MM.1S (cell line): ENCODE measurements at regions not wholly inside any gene's neighbourhood (a gene's known extent, or its start where the extent isn't known, plus 50 kb on each side); places are given as distances from the start of the nearest gene placed in this dataset.

ENCODE experiments used
- EZH2phosphoT487 ChIP-seq: fragments of 300-600 bp; sonication (generic); IDR thresholded peaks from 2 replicates; pipeline ENCODE4 v1.6.1; 2018; ENCODE audit warnings: antibody characterized with exemption, low read length
- TF ChIP-seq, protein P1 (sequence below): fragments of 300-600 bp; sonication (generic); IDR thresholded peaks from 2 replicates; pipeline ENCODE4 v1.5.1; 2016; ENCODE audit warnings: antibody characterized with exemption, low read length, mixed read lengths

DNA sequence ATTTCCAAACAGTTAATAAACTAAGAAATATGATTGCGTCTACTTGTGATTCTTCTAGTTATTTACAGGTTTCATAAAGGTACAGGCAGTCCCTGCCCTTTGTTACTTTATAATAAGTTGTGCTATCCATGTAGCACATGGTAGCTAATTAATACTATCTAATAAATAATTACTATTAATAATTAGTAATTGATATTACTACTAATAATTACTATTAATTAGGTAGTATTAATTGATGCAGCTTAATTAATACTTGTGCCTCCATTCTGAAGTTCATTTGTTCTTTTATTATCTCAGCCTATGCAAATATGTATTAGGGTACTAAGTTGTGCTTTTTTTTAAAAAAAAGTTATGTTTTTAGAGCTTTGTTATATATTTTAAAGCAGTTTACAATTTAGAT lies 92.3 kb upstream of the TRHDE start:
- TF ChIP-seq EZH2phosphoT487 = no peak
- TF ChIP-seq, protein P1, sequence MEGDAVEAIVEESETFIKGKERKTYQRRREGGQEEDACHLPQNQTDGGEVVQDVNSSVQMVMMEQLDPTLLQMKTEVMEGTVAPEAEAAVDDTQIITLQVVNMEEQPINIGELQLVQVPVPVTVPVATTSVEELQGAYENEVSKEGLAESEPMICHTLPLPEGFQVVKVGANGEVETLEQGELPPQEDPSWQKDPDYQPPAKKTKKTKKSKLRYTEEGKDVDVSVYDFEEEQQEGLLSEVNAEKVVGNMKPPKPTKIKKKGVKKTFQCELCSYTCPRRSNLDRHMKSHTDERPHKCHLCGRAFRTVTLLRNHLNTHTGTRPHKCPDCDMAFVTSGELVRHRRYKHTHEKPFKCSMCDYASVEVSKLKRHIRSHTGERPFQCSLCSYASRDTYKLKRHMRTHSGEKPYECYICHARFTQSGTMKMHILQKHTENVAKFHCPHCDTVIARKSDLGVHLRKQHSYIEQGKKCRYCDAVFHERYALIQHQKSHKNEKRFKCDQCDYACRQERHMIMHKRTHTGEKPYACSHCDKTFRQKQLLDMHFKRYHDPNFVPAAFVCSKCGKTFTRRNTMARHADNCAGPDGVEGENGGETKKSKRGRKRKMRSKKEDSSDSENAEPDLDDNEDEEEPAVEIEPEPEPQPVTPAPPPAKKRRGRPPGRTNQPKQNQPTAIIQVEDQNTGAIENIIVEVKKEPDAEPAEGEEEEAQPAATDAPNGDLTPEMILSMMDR = no peak
